ENCODE measurements at regions not wholly inside any gene's neighbourhood (a gene's known extent, or its start where the extent isn't known, plus 50 kb on each side); places are given as distances from the start of the nearest gene placed in this dataset.
A peak's percentile ranks its signal among the peaks of the same experiment; 100 is the strongest.

- CTCF ChIA-PET, result no interaction called here
- no peak for DNase-seq
- Histone ChIP-seq H3K4me1 (ENCODE audit: control insufficient read depth in 1 of 2, insufficient read depth in 2 of 2, low read depth in 1 of 2, low read length in 1 of 2) (0 out of 4 replicates have a peak, but pooled peaks cover 0 to 11% of the 10 kb centered on the region in 2 experiments), H3K9me3 (no peaks in the 10 kb centered on the region), H3K4me2 (peak overlapping the region; percentile 47; the same call in 1 of the 2 replicates), H3K4me3 (ENCODE audit: low read depth in 2 of 2, low read length in 1 of 2) (no peak overlapping the region), H3K36me3 (replicated peaks in 1 of 2; ENCODE audit: control insufficient read depth in 1 of 2, insufficient read depth in 2 of 2, low read length in 1 of 2) (no peaks in the 10 kb centered on the region), H3K9ac (peak overlapping the region; percentile 28; the same call in 1 of the 2 replicates), H2AFZ (ENCODE audit: low read depth) (no peak overlapping the region), H3K27ac (ENCODE audit: low read depth in 2 of 2, low read length in 1 of 2) (peak overlapping the region in 1 of 2 experiments; percentile 81; a peak in 2 of 4 replicates), H3K27me3 (ENCODE audit: insufficient read depth) (no peaks in the 10 kb centered on the region), H4K20me1 (ENCODE audit: insufficient read depth) (no peaks in the 10 kb centered on the region), H3K79me2 (ENCODE audit: insufficient read depth) (no peaks in the 10 kb centered on the region), H3F3A (replicated peaks; ENCODE audit: insufficient read depth) (peaks cover 7% of the 10 kb centered on the region), H3K9me2 (no peaks in the 10 kb centered on the region)
- WGBS (ENCODE audit: low lambda C conversion rate), result 47% methylated on average over 6 of the region's 6 CpGs
- TF ChIP-seq SIN3A (IDR thresholded peaks at IDR 0.05; ENCODE audit: borderline replicate concordance, low read depth, low read length), result no peak
- POLR2A ChIA-PET, result no interaction called here
These were observed 297.2 kb upstream of the AMIGO2 start for GRCh38 chr12:47376927-47377326.

- Histone ChIP-seq H3K9ac (no peak overlapping the region), H2AFZ (ENCODE audit: low read depth) (no peak overlapping the region), H3K9me3 (no peaks in the 10 kb centered on the region), H3F3A (replicated peaks; ENCODE audit: insufficient read depth) (peaks cover 7% of the 10 kb centered on the region), H3K27ac (ENCODE audit: low read depth in 2 of 2, low read length in 1 of 2) (no peak overlapping the region), H3K36me3 (replicated peaks in 1 of 2; ENCODE audit: control insufficient read depth in 1 of 2, insufficient read depth in 2 of 2, low read length in 1 of 2) (no peaks in the 10 kb centered on the region), H3K79me2 (ENCODE audit: insufficient read depth) (no peaks in the 10 kb centered on the region), H3K4me1 (ENCODE audit: control insufficient read depth in 1 of 2, insufficient read depth in 2 of 2, low read depth in 1 of 2, low read length in 1 of 2) (0 out of 4 replicates have a peak, but pooled peaks cover 0 to 7% of the 10 kb centered on the region in 2 experiments), H3K4me2 (no peak overlapping the region), H3K9me2 (no peaks in the 10 kb centered on the region), H4K20me1 (ENCODE audit: insufficient read depth) (no peaks in the 10 kb centered on the region), H3K27me3 (ENCODE audit: insufficient read depth) (no peaks in the 10 kb centered on the region; the same call in 1 of the 2 replicates), H3K4me3 (ENCODE audit: low read depth in 2 of 2, low read length in 1 of 2) (no peak overlapping the region)
- TF ChIP-seq CHD2 (IDR thresholded peaks at IDR 0.05; ENCODE audit: low read length, partially characterized antibody) (no peak), FOXM1 (IDR thresholded peaks at IDR 0.05; ENCODE audit: low read depth) (no peak), RXRA (IDR thresholded peaks at IDR 0.05; ENCODE audit: borderline replicate concordance, low read depth) (no peak), PBX3 (IDR thresholded peaks at IDR 0.05) (no peak), CTCF (IDR thresholded peaks at IDR 0.05) (no peak), REST (IDR thresholded peaks at IDR 0.05; ENCODE audit: low read depth, low read length) (no peak), FOSL2 (IDR thresholded peaks at IDR 0.05; ENCODE audit: borderline replicate concordance, low read depth) (no peak), JUND (IDR thresholded peaks at IDR 0.05) (no peak)
- ChIA-PET CTCF (no interaction called here), POLR2A (no interaction called here)
- 13% methylated on average over 1 of the region's 1 CpG for WGBS (ENCODE audit: low lambda C conversion rate)
- no peak for DNase-seq
These were observed 293.9 kb upstream of the AMIGO2 start for GRCh38 chr12:47373554-47374150.

Data from SK-N-SH (cell line).